ENCODE measurements at regions not wholly inside any gene's neighbourhood (a gene's known extent, or its start where the extent isn't known, plus 50 kb on each side); places are given as distances from the start of the nearest gene placed in this dataset.
"Not testable (repeated sequence)": the region's sequence is repeated elsewhere in the genome, so short reads cannot be mapped to it uniquely, and the experiment has no call there.

- DNase-seq = no peak
These were observed 183.4 kb downstream of the OR4M2 start for GRCh38 chr15:22263738-22264137.

GRCh38 chr15:22264272-22264671 is 183.9 kb downstream of the OR4M2 start:
- DNase-seq = not testable (repeated sequence)

- DNase-seq = no peak
These were observed 185.0 kb downstream of the OR4M2 start for GRCh38 chr15:22265056-22265945.

GRCh38 chr15:22265970-22266369 is 185.6 kb downstream of the OR4M2 start:
- DNase-seq = no peak

DNA sequence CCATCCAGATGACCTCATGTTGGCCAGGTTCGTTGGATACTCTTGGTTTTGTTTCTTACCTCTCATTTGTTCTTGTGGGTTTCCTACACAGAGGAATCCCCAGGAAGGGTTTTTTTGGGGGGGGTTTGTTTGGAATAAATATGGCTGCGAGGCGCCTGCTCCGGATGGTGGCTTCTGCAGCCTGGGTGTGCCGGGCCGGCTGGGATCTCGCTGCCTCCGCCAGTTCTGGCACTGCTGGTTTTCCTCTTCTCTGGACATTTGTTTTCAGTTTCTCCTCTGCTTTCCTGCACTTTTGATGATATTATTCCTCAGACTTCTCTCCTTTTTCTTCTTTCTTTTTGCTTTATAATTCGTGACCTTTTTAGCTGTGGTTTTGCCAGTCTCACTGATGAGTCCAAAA is 187.4 kb downstream of the OR4M2 start:
- DNase-seq = no peak

DNA sequence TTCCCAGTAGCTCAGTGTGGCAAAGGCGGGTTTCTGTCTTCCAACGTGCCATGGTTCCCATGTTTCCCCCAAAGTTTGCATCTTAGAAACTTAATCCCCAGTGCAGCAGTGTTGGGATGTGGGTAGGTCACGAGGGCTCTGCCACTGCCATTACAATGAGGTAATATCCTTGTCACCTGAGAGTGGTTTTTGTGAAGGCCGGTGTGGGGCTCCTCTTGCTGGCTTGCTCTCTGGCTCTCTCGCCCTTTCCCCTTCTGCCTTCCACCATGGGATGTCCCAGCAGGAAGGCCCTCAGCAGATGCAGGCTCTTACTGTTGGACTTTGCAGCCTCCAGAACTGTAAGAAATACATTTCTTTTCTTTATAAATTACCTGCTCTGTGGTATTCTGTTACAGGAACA is 187.9 kb downstream of the OR4M2 start:
- not testable (repeated sequence) for DNase-seq

GRCh38 chr15:22268654-22269053 is 188.3 kb downstream of the OR4M2 start:
- not testable (repeated sequence) for DNase-seq

DNA sequence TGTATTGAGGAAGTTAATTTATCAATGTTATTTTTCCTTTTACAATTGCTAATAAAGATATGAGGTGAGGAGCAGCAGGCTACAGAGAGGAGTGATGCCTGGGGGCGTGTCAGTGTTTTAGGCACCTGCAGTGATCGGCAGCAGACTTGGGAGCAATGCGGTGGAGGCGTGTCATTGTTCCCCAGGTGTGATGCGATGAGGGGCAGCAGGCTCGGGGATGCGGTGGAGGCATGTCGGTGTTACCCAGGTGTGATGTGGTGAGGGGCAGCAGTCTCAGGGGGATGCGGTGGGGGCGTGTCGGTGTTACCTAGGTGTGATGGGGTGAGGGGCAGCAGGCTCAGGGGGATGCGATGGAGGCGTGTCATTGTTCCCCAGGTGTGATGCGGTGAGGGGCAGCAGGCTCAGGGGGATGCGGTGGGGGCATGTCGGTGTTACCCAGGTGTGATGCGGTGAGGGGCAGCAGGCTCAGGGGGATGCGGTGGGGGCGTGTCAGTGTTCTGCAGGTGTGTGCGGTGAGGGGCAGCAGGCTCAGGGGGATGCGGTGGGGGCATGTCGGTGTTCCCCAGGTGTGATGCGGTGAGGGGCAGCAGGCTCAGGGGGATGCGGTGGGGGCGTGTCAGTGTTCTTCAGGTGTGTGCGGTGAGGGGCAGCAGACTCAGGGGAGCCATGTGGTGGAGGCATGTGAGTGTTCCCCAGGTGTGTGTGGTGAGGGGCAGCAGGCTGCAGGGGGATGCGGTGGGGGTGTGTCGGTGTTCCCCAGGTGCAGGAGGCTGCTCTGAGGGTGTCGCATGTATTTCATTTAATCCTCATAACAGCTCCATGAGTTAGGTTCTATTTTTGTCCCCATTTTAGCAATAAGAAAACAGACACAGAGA is 186.2 kb upstream of the GOLGA6L22 start:
- DNase-seq = not testable (repeated sequence)

GRCh38 chr15:22273185-22273584 is 185.5 kb upstream of the GOLGA6L22 start:
- not testable (repeated sequence) for DNase-seq

- not testable (repeated sequence) for DNase-seq
These were observed 184.3 kb upstream of the GOLGA6L22 start for GRCh38 chr15:22274376-22274775.

GRCh38 chr15:22280770-22281169 is 177.9 kb upstream of the GOLGA6L22 start:
- DNase-seq = not testable (repeated sequence)

DNA sequence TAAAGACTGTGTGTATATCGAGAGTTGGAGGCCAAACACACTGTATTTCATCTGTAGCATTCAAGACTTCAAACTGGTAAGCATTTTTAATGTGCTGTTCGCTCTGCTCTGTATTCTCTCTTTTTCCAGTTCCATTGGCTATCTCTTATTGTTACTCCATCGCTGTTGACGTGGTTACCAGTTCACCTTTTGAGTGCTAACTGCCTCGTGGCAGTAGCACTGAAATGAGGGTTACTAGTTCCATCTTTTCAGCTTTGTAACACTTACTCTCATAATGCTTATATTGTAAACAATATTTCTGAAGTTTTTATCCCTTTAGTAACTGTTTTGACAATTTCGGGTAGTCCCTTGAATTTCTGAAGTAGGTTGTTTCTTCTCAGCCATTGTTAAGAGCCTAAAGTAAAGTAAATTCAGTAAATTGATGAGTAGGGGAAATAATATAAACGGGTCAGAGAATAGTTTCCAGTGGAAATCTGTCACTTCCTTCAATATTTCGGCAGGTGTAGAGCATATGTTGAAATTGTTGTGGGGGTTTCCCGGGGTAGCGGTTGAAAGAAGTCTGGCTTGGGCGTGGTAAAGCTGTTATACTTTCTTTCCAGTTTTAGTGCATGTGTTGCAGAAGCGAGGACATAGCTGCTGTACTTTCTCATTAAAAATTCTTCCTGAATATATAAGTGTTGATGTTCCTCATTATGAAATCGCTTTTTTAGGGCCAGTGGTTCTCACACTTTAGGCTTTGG is 175.7 kb upstream of the GOLGA6L22 start:
- not testable (repeated sequence) for DNase-seq

DNA sequence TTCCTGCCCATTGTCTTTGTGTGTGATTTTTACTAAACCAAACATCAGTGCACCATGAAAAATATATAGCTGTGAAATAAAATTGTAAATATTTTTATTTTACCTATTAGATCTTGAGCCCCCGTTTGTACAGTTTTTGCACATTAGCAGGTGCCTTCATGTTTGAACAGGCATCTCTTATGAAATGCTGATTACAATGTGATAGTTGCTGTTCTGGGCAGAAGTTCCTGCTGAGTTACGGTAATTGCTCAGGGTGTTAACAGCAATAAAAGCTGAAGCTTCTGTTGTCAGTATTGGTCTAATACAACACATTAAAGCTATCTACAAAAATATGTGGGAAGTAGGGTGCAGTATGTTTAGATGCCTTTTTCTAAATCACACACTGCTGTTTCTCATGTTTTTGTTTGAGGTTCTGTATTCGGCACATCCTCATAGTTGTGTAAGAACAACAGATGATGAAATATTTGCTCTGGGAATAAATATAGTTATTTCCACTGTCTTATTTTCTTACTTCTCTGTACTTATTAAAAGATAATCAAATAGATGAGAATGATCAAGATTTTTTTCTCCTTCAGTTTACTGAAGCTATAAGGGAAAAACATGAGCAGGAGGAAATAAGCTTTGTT is 173.8 kb upstream of the GOLGA6L22 start:
- not testable (repeated sequence) for DNase-seq

- not testable (repeated sequence) for DNase-seq
These were observed 167.6 kb upstream of the GOLGA6L22 start for GRCh38 chr15:22291054-22291453.

- not testable (repeated sequence) for DNase-seq
These were observed 155.6 kb upstream of the GOLGA6L22 start for GRCh38 chr15:22303112-22303511.
